Astrocyte (in vitro differentiated cells and primary cell): ENCODE measurements at regions not wholly inside any gene's neighbourhood (a gene's known extent, or its start where the extent isn't known, plus 50 kb on each side); places are given as distances from the start of the nearest gene placed in this dataset.

ENCODE experiments used
- DNase-seq: peaks from one replicate; pipeline ENCODE4 v3.0.0-alpha.2; 2010; ENCODE audit warnings: low read depth
- FAIRE-seq: peaks from 2 replicates; lab custom pipeline; 2011; peaks lifted over from hg19 to GRCh38; lab: Jason Lieb, UNC
- H2AFZ ChIP-seq: 2 replicates; pipeline ENCODE4 v1.6.0; 2012; ENCODE audit warnings: low read depth, low read length, inconsistent platforms
- H3K27ac ChIP-seq: 2 replicates; pipeline ENCODE4 v1.5.1; 2011; ENCODE audit warnings: low read depth, low read length, inconsistent platforms
- H3K27me3 ChIP-seq: 2 replicates; pipeline ENCODE4 v1.6.0; 2011; ENCODE audit warnings: low read length, inconsistent platforms; ENCODE audit not compliant: insufficient read depth
- H3K36me3 ChIP-seq: 2 replicates; pipeline ENCODE4 v1.5.1; 2011; ENCODE audit warnings: low read length, inconsistent platforms; ENCODE audit not compliant: insufficient read depth
- H3K4me1 ChIP-seq: 2 replicates; pipeline ENCODE4 v1.5.1; 2011; ENCODE audit warnings: low read length, inconsistent platforms; ENCODE audit not compliant: insufficient read depth
- H3K4me2 ChIP-seq: 2 replicates; pipeline ENCODE4 v1.6.0; 2012; ENCODE audit warnings: low read length, inconsistent platforms
- H3K4me3 ChIP-seq: 2 replicates; pipeline ENCODE4 v1.5.1; 2011; ENCODE audit warnings: low read depth, mild to moderate bottlenecking, low read length, inconsistent platforms; ENCODE audit not compliant: insufficient read depth
- H3K79me2 ChIP-seq: 2 replicates; pipeline ENCODE4 v1.6.0; 2012; ENCODE audit warnings: mild to moderate bottlenecking, low read length, inconsistent platforms; ENCODE audit not compliant: insufficient read depth
- H3K9ac ChIP-seq: 2 replicates; pipeline ENCODE4 v1.6.0; 2012; ENCODE audit warnings: mild to moderate bottlenecking, low read length, inconsistent platforms
- H3K9me3 ChIP-seq: 2 replicates; pipeline ENCODE4 v1.5.1; 2012; ENCODE audit warnings: low read depth, mild to moderate bottlenecking, low read length, inconsistent platforms; ENCODE audit not compliant: insufficient read depth
- H4K20me1 ChIP-seq: 2 replicates; pipeline ENCODE4 v1.6.0; 2012; ENCODE audit warnings: low read length, inconsistent platforms; ENCODE audit not compliant: insufficient read depth
- H3K27ac Mint-ChIP-seq: one replicate; pipeline ENCODE4 v1.8.0; 2021; ENCODE audit warnings: mild to moderate bottlenecking, mixed read lengths; ENCODE audit not compliant: unreplicated experiment
- H3K27me3 Mint-ChIP-seq: one replicate; pipeline ENCODE4 v1.8.0; 2021; ENCODE audit warnings: low read depth, mixed read lengths; ENCODE audit not compliant: unreplicated experiment
- H3K36me3 Mint-ChIP-seq: one replicate; pipeline ENCODE4 v1.8.0; 2021; ENCODE audit warnings: low read depth, mixed read lengths; ENCODE audit not compliant: unreplicated experiment
- H3K4me1 Mint-ChIP-seq: one replicate; pipeline ENCODE4 v1.8.0; 2021; ENCODE audit warnings: low read depth, mixed read lengths; ENCODE audit not compliant: unreplicated experiment
- H3K4me3 Mint-ChIP-seq: one replicate; pipeline ENCODE4 v1.8.0; 2021; ENCODE audit warnings: mild to moderate bottlenecking, moderate library complexity, mixed read lengths; ENCODE audit not compliant: unreplicated experiment
- H3K9me3 Mint-ChIP-seq: one replicate; pipeline ENCODE4 v1.8.0; 2021; ENCODE audit warnings: mild to moderate bottlenecking, mixed read lengths; ENCODE audit not compliant: unreplicated experiment
- CTCF ChIP-seq: IDR thresholded peaks from 2 replicates; pipeline ENCODE4 v1.5.1; 2011; ENCODE audit warnings: low read depth, mild to moderate bottlenecking, inconsistent platforms, low read length, moderate library complexity; ENCODE audit not compliant: insufficient read depth
- EZH2 ChIP-seq: IDR thresholded peaks from 2 replicates; pipeline ENCODE4 v1.6.1; 2012; ENCODE audit warnings: mild to moderate bottlenecking, low read length, inconsistent platforms; ENCODE audit not compliant: insufficient read depth

- H3K36me3 Mint-ChIP-seq, result no peaks in the 10 kb centered on the region
- Histone ChIP-seq H3K4me1 (no peaks in the 10 kb centered on the region), H3K4me2 (no peak overlapping the region), H3K9me3 (no peaks in the 10 kb centered on the region), H2AFZ (no peak overlapping the region), H3K4me3 (no peak overlapping the region), H4K20me1 (no peaks in the 10 kb centered on the region), H3K27ac (no peak overlapping the region), H3K36me3 (no peaks in the 10 kb centered on the region), H3K27me3 (no peaks in the 10 kb centered on the region), H3K9ac (no peak overlapping the region), H3K79me2 (no peaks in the 10 kb centered on the region)
- FAIRE-seq (no peak), DNase-seq (no peak)
- H3K27ac Mint-ChIP-seq, result no peak overlapping the region
- H3K27me3 Mint-ChIP-seq, result peaks cover 3% of the 10 kb centered on the region
- TF ChIP-seq CTCF (no peak), EZH2 (no peak)
- H3K4me1 Mint-ChIP-seq, result no peaks in the 10 kb centered on the region
- peaks cover 10% of the 10 kb centered on the region for H3K9me3 Mint-ChIP-seq
- H3K4me3 Mint-ChIP-seq, result no peak overlapping the region
Observed at GRCh38 chr9:129522351-129522750, 98.5 kb downstream of the C9orf50 start.

- H3K27ac ChIP-seq, result no peak overlapping the region
- peaks cover 3% of the 10 kb centered on the region for H3K27me3 Mint-ChIP-seq
- H3K9ac ChIP-seq, result no peak overlapping the region
- H3K9me3 Mint-ChIP-seq, result peaks cover 22% of the 10 kb centered on the region
- no peaks in the 10 kb centered on the region for H3K36me3 ChIP-seq
- H2AFZ ChIP-seq, result no peak overlapping the region
- no peaks in the 10 kb centered on the region for H3K4me1 ChIP-seq
- no peak for FAIRE-seq
- H3K9me3 ChIP-seq, result peaks cover 2% of the 10 kb centered on the region
- no peak overlapping the region for H3K4me2 ChIP-seq
- no peaks in the 10 kb centered on the region for H3K27me3 ChIP-seq
- no peak overlapping the region for H3K4me3 ChIP-seq
- peak overlapping the region; percentile 45 for H3K4me3 Mint-ChIP-seq
- no peaks in the 10 kb centered on the region for H3K36me3 Mint-ChIP-seq
- no peak for TF ChIP-seq EZH2
- no peaks in the 10 kb centered on the region for H3K4me1 Mint-ChIP-seq
- no peaks in the 10 kb centered on the region for H4K20me1 ChIP-seq
- DNase-seq, result no peak
- H3K27ac Mint-ChIP-seq, result no peak overlapping the region
- no peaks in the 10 kb centered on the region for H3K79me2 ChIP-seq
Observed at GRCh38 chr9:129520082-129520481, 100.8 kb downstream of the C9orf50 start.

- Histone ChIP-seq H3K4me2 (no peak overlapping the region), H3K4me3 (no peak overlapping the region), H3K79me2 (no peaks in the 10 kb centered on the region), H3K9ac (no peak overlapping the region), H3K27ac (no peak overlapping the region), H3K36me3 (no peaks in the 10 kb centered on the region), H3K9me3 (peaks cover 18% of the 10 kb centered on the region), H2AFZ (no peak overlapping the region), H4K20me1 (no peaks in the 10 kb centered on the region), H3K27me3 (no peaks in the 10 kb centered on the region), H3K4me1 (no peaks in the 10 kb centered on the region)
- Mint-ChIP-seq H3K36me3 (peaks cover 4% of the 10 kb centered on the region), H3K4me3 (no peak overlapping the region), H3K9me3 (peaks cover 26% of the 10 kb centered on the region), H3K27me3 (no peaks in the 10 kb centered on the region), H3K4me1 (no peaks in the 10 kb centered on the region), H3K27ac (no peak overlapping the region)
- FAIRE-seq (no peak), DNase-seq (no peak)
- no peak for TF ChIP-seq CTCF
- no peak for TF ChIP-seq EZH2
Observed at GRCh38 chr9:129518074-129518473, 102.8 kb downstream of the C9orf50 start.
